H9 (cell line): ENCODE measurements at regions not wholly inside any gene's neighbourhood (a gene's known extent, or its start where the extent isn't known, plus 50 kb on each side); places are given as distances from the start of the nearest gene placed in this dataset.

Experiments used
- DNase-seq: peaks from one replicate; pipeline ENCODE4 v3.0.0-alpha.2; 2017
- H2AFZ ChIP-seq: one replicate; pipeline ENCODE4 v1.6.1; 2013; ENCODE audit warnings: mild to moderate bottlenecking, low read length, control low read depth, moderate library complexity
- H2AK5ac ChIP-seq: 2 replicates; pipeline ENCODE4 v1.6.1; 2013; ENCODE audit warnings: low read length, control low read depth, mixed read lengths; ENCODE audit not compliant: insufficient read length
- H2BK120ac ChIP-seq: one replicate; pipeline ENCODE4 v1.6.1; 2013; ENCODE audit warnings: low read depth, mild to moderate bottlenecking, low read length, control low read depth, inconsistent platforms; ENCODE audit not compliant: poor library complexity, severe bottlenecking
- H2BK12ac ChIP-seq: 2 replicates; pipeline ENCODE4 v1.6.1; 2013; ENCODE audit warnings: low read length, control low read depth, mixed read lengths, low read depth; ENCODE audit not compliant: insufficient read length
- H2BK15ac ChIP-seq: 2 replicates; pipeline ENCODE4 v1.6.1; 2013; ENCODE audit warnings: low read depth, low read length, control low read depth
- H2BK20ac ChIP-seq: one replicate; pipeline ENCODE4 v1.6.1; 2013; ENCODE audit warnings: low read depth, mild to moderate bottlenecking, low read length, control low read depth, inconsistent platforms; ENCODE audit not compliant: poor library complexity, severe bottlenecking
- H2BK5ac ChIP-seq: 2 replicates; pipeline ENCODE4 v1.6.1; 2013; ENCODE audit warnings: low read length, control low read depth, mixed read lengths; ENCODE audit not compliant: insufficient read length
- H3K14ac ChIP-seq: 2 replicates; pipeline ENCODE4 v1.6.1; 2013; ENCODE audit warnings: low read length, control low read depth; ENCODE audit not compliant: insufficient read depth
- H3K18ac ChIP-seq: 2 replicates; pipeline ENCODE4 v1.6.1; 2013; ENCODE audit warnings: low read depth, mild to moderate bottlenecking, mixed read lengths, low read length, control low read depth; ENCODE audit not compliant: insufficient read length
- H3K23ac ChIP-seq: 2 replicates; pipeline ENCODE4 v1.6.1; 2013; ENCODE audit warnings: low read length, control low read depth, mixed read lengths, low read depth; ENCODE audit not compliant: insufficient read length
- H3K23me2 ChIP-seq: 2 replicates; pipeline ENCODE4 v1.6.1; 2013; ENCODE audit warnings: low read depth, mild to moderate bottlenecking, mixed read lengths, low read length, control low read depth; ENCODE audit not compliant: insufficient read length, poor library complexity, severe bottlenecking
- H3K27ac ChIP-seq: 2 replicates; pipeline ENCODE4 v1.5.1; 2013; ENCODE audit warnings: low read length, control low read depth, mixed read lengths, low read depth; ENCODE audit not compliant: insufficient read length
- H3K27me3 ChIP-seq: 2 replicates; pipeline ENCODE4 v1.6.1; 2013; ENCODE audit warnings: low read length, control low read depth, inconsistent platforms; ENCODE audit not compliant: insufficient read depth
- H3K4ac ChIP-seq: 2 replicates; pipeline ENCODE4 v1.6.1; 2013; ENCODE audit warnings: low read depth, mild to moderate bottlenecking, control low read depth, inconsistent platforms, low read length, moderate library complexity
- H3K4me1 ChIP-seq: 2 replicates; pipeline ENCODE4 v1.6.1; 2013; ENCODE audit warnings: low read length, control low read depth, inconsistent platforms; ENCODE audit not compliant: insufficient read depth
- H3K4me2 ChIP-seq: 2 replicates; pipeline ENCODE4 v1.6.1; 2013; ENCODE audit warnings: low read length, control low read depth, mixed read lengths; ENCODE audit not compliant: insufficient read length, insufficient read depth
- H3K56ac ChIP-seq: 2 replicates; pipeline ENCODE4 v1.6.1; 2013; ENCODE audit warnings: low read depth, mild to moderate bottlenecking, mixed read lengths, low read length, control low read depth; ENCODE audit not compliant: insufficient read length
- H3K79me1 ChIP-seq: 2 replicates; pipeline ENCODE4 v1.6.1; 2013; ENCODE audit warnings: low read depth, mild to moderate bottlenecking, moderate library complexity, low read length, control low read depth, inconsistent platforms; ENCODE audit not compliant: insufficient read depth, poor library complexity, severe bottlenecking
- H3K79me2 ChIP-seq: 2 replicates; pipeline ENCODE4 v1.6.1; 2013; ENCODE audit warnings: low read length, control low read depth, inconsistent platforms; ENCODE audit not compliant: insufficient read depth
- H3K9ac ChIP-seq: 2 replicates; pipeline ENCODE4 v1.6.1; 2013; ENCODE audit warnings: low read length, control low read depth, mixed read lengths; ENCODE audit not compliant: insufficient read length; ENCODE audit errors: extremely low read depth
- H3K9me3 ChIP-seq: one replicate; pipeline ENCODE4 v1.6.1; 2013; ENCODE audit warnings: low read depth, low read length, inconsistent platforms; ENCODE audit not compliant: control insufficient read depth
- H3T11ph ChIP-seq: one replicate; pipeline ENCODE4 v1.6.1; 2013; ENCODE audit warnings: mild to moderate bottlenecking, low read length, control low read depth, inconsistent platforms
- H4K20me1 ChIP-seq: one replicate; pipeline ENCODE4 v1.6.1; 2013; ENCODE audit not compliant: control insufficient read depth, insufficient read length, insufficient read depth
- H4K5ac ChIP-seq: 2 replicates; pipeline ENCODE4 v1.6.1; 2013; ENCODE audit warnings: low read depth, mild to moderate bottlenecking, mixed read lengths, low read length, control low read depth; ENCODE audit not compliant: insufficient read length
- H4K8ac ChIP-seq: replicated peaks from 2 replicates; pipeline ENCODE4 v1.6.1; 2013; ENCODE audit warnings: low read length, control low read depth, mixed read lengths, low read depth; ENCODE audit not compliant: insufficient read length
- H4K91ac ChIP-seq: 2 replicates; pipeline ENCODE4 v1.6.1; 2013; ENCODE audit warnings: low read depth, mild to moderate bottlenecking, moderate library complexity, mixed read lengths, low read length, control low read depth; ENCODE audit not compliant: insufficient read length
- H3K27ac Mint-ChIP-seq, 3 experiments: 2 replicates in 2 of 3; 3 replicates in 1 of 3; pipeline ENCODE4 v1.8.0; 2020 to 2021; ENCODE audit warnings: mixed read lengths in 3 of 3, mild to moderate bottlenecking in 1 of 3, moderate library complexity in 1 of 3
- H3K27me3 Mint-ChIP-seq: 2 replicates; pipeline ENCODE4 v1.8.0; 2021; ENCODE audit warnings: low read depth, mild to moderate bottlenecking, moderate library complexity, mixed read lengths
- H3K36me3 Mint-ChIP-seq, 3 experiments: 2 replicates in 2 of 3; 3 replicates in 1 of 3; pipeline ENCODE4 v1.8.0; 2020 to 2021; ENCODE audit warnings: low read depth in 3 of 3, mixed read lengths in 3 of 3; ENCODE audit not compliant: insufficient read depth in 1 of 3
- H3K4me1 Mint-ChIP-seq, 2 experiments: 2 replicates each; pipeline ENCODE4 v1.8.0; 2020; ENCODE audit warnings: mixed read lengths in 2 of 2
- H3K4me3 Mint-ChIP-seq, 2 experiments: 2 replicates in 1 of 2; 3 replicates in 1 of 2; pipeline ENCODE4 v1.8.0; 2020 to 2021; ENCODE audit warnings: mild to moderate bottlenecking in 2 of 2, mixed read lengths in 2 of 2, moderate library complexity in 1 of 2
- H3K9me3 Mint-ChIP-seq, 2 experiments: 2 replicates in 1 of 2; 3 replicates in 1 of 2; pipeline ENCODE4 v1.8.0; 2020; ENCODE audit warnings: mild to moderate bottlenecking in 2 of 2, mixed read lengths in 2 of 2, moderate library complexity in 1 of 2
- CTCF ChIP-seq: fragments of 200-600 bp; sonication (generic); conservative IDR thresholded peaks from 3 replicates; pipeline ENCODE4 v1.8.0; 2021; ENCODE audit warnings: antibody characterized with exemption, mild to moderate bottlenecking

- H3K79me2 ChIP-seq = no peaks in the 10 kb centered on the region
- H4K20me1 ChIP-seq = no peaks in the 10 kb centered on the region
Observed at GRCh38 chrX:131854581-131854980, 168.5 kb upstream of the STK26 start.

More at GRCh38 chrX:131854581-131854980, 168.5 kb upstream of the STK26 start:
- no peak overlapping the region for H3K4me3 Mint-ChIP-seq
- H3K9me3 Mint-ChIP-seq = no peaks in the 10 kb centered on the region
- Histone ChIP-seq H3K4ac (no peak overlapping the region), H2BK15ac (no peak overlapping the region), H2BK20ac (no peak overlapping the region), H4K91ac (no peak overlapping the region), H3K27me3 (no peaks in the 10 kb centered on the region), H3K27ac (no peak overlapping the region), H3K4me2 (no peak overlapping the region), H3K23ac (no peak overlapping the region), H2AFZ (no peak overlapping the region), H3K23me2 (no peaks in the 10 kb centered on the region), H3T11ph (no peak overlapping the region), H2AK5ac (no peak overlapping the region), H3K9me3 (no peaks in the 10 kb centered on the region), H2BK5ac (no peak overlapping the region), H3K4me1 (no peaks in the 10 kb centered on the region), H4K8ac (no peak overlapping the region), H4K5ac (no peak overlapping the region), H3K14ac (no peak overlapping the region), H3K9ac (no peak overlapping the region), H2BK12ac (no peak overlapping the region), H3K79me1 (no peaks in the 10 kb centered on the region), H3K56ac (no peak overlapping the region), H2BK120ac (no peak overlapping the region), H3K18ac (no peak overlapping the region)
- no peaks in the 10 kb centered on the region for H3K36me3 Mint-ChIP-seq
- no peak for DNase-seq
- H3K4me1 Mint-ChIP-seq = peaks cover 0 to 3% of the 10 kb centered on the region in 2 experiments; a peak in 1 of 4 replicates
- H3K27me3 Mint-ChIP-seq = no peaks in the 10 kb centered on the region
- peak overlapping the region in 1 of 3 experiments; percentile 52; a peak in 1 of 7 replicates for H3K27ac Mint-ChIP-seq
- peak; percentile 61; the same call in 2 of the 3 replicates for TF ChIP-seq CTCF
